K562 (cell line): ENCODE measurements at regions not wholly inside any gene's neighbourhood (a gene's known extent, or its start where the extent isn't known, plus 50 kb on each side); places are given as distances from the start of the nearest gene placed in this dataset.

Experiments
- ATAC-seq: fragments of 200-7000 bp; cut with Tn5 transposase; 3 replicates; pipeline ENCODE4 v1.9.1; 2020; ENCODE audit warnings: moderate library complexity
- BruUV-seq: library from RNA; stranded (reverse); fragments of 400-500 nt; replicated peaks from 2 replicates; lab custom pipeline; 2021; lab: Mats Ljungman, UMichigan
- CTCF ChIA-PET: fragments of 300-600 bp; formaldehyde crosslinking; extraction: SDS; loops from one replicate; lab custom pipeline; 2021; ENCODE audit warnings: low intra/inter-chr PET ratio; lab: Yijun Ruan, JAX
- POLR2A ChIA-PET: fragments of 300-600, 350-650 bp; sonication (Branson Sonifier 250); formaldehyde crosslinking; extraction: SDS; loops from one replicate; lab custom pipeline; 2021; ENCODE audit warnings: antibody characterized with exemption, inconsistent platforms; lab: Yijun Ruan, JAX
- DNase-seq, 4 experiments: peaks; one replicate each; pipeline versions ENCODE4 v3.0.0 to v3.0.0-alpha.2; 2011 to 2018; ENCODE audit warnings: low spot score in 3 of 4, mixed read lengths in 3 of 4; ENCODE audit errors: extremely low read depth in 1 of 4
- FAIRE-seq: peaks from 2 replicates; lab custom pipeline; 2011; peaks lifted over from hg19 to GRCh38; lab: Jason Lieb, UNC
- H2AFZ ChIP-seq: 2 replicates; pipeline ENCODE4 v1.6.0; 2011; ENCODE audit warnings: low read depth, low read length, control low read depth, inconsistent platforms
- H3K27ac ChIP-seq: fragments of 200-600 bp; 3 replicates; pipeline ENCODE4 v1.8.0; 2011; ENCODE audit warnings: low read depth, mild to moderate bottlenecking, control low read depth, inconsistent platforms, low read length, moderate library complexity, mixed read lengths; ENCODE audit errors: extremely low read depth
- H3K27me3 ChIP-seq, 2 experiments: fragments of 300-600 bp in 1 of 2; 2 replicates in 1 of 2; 3 replicates in 1 of 2; pipeline versions ENCODE4 v1.6.0 to v1.8.0; 2011; ENCODE audit warnings: inconsistent platforms in 2 of 2, low read length in 2 of 2, mild to moderate bottlenecking in 1 of 2, mixed read lengths in 1 of 2, moderate library complexity in 1 of 2; ENCODE audit not compliant: control insufficient read depth in 2 of 2, insufficient read depth in 2 of 2
- H3K36me3 ChIP-seq: fragments of 300-600 bp; 3 replicates; pipeline ENCODE4 v1.8.0; 2011; ENCODE audit warnings: mild to moderate bottlenecking, low read length, inconsistent platforms; ENCODE audit not compliant: control insufficient read depth, insufficient read depth
- H3K4me1 ChIP-seq, 2 experiments: fragments of 200-600 bp in 1 of 2; replicated peaks in 1 of 2; 2 replicates in 1 of 2; 3 replicates in 1 of 2; pipeline versions ENCODE4 v1.5.1 to v1.8.0; 2011; ENCODE audit warnings: inconsistent platforms in 2 of 2, low read length in 2 of 2, mild to moderate bottlenecking in 1 of 2, mixed read lengths in 1 of 2, moderate library complexity in 1 of 2; ENCODE audit not compliant: control insufficient read depth in 2 of 2, insufficient read depth in 2 of 2
- H3K4me2 ChIP-seq: 2 replicates; pipeline ENCODE4 v1.6.1; 2011; ENCODE audit warnings: low read length, control low read depth, inconsistent platforms, mixed read lengths; ENCODE audit not compliant: insufficient read depth
- H3K4me3 ChIP-seq: fragments of 200-600 bp; sonication (generic), shearing (Covaris generic); 2 replicates; pipeline ENCODE4 v1.5.1; 2016; ENCODE audit warnings: control low read depth, inconsistent platforms
- H3K79me2 ChIP-seq: fragments of 200-600 bp; 3 replicates; pipeline ENCODE4 v1.8.0; 2011; ENCODE audit warnings: low read length, inconsistent platforms; ENCODE audit not compliant: control insufficient read depth, insufficient read depth
- H3K9ac ChIP-seq, 2 experiments: 2 replicates each; pipeline versions ENCODE4 v1.6.0 to v1.6.1; 2011; ENCODE audit warnings: low read depth in 2 of 2, low read length in 2 of 2, control low read depth in 1 of 2, inconsistent platforms in 1 of 2, mild to moderate bottlenecking in 1 of 2, mixed read lengths in 1 of 2; ENCODE audit not compliant: insufficient read depth in 1 of 2
- H3K9me1 ChIP-seq: one replicate; pipeline ENCODE4 v1.6.0; 2011; ENCODE audit warnings: inconsistent platforms, mild to moderate bottlenecking, low read length, moderate library complexity; ENCODE audit not compliant: control insufficient read depth, insufficient read depth
- H3K9me3 ChIP-seq: replicated peaks from 2 replicates; pipeline ENCODE4 v1.5.1; 2011; ENCODE audit warnings: low read depth, low read length, inconsistent platforms; ENCODE audit not compliant: control insufficient read depth, insufficient read depth
- H4K20me1 ChIP-seq: replicated peaks from 2 replicates; pipeline ENCODE4 v1.6.1; 2011; ENCODE audit warnings: low read length, inconsistent platforms, mixed read lengths; ENCODE audit not compliant: control insufficient read depth, insufficient read depth
- ARHGAP35 ChIP-seq: fragments of 450-650 bp; IDR thresholded peaks from 2 replicates; pipeline ENCODE4 v1.6.1; 2018; ENCODE audit not compliant: partially characterized antibody
- C11orf30 ChIP-seq: fragments of 450-650 bp; IDR thresholded peaks from 2 replicates; pipeline ENCODE4 v1.6.1; 2016; ENCODE audit warnings: low read depth, mild to moderate bottlenecking
- HMG20A ChIP-seq: fragments of 450-650 bp; formaldehyde crosslinking; conservative IDR thresholded peaks from 2 replicates; pipeline ENCODE4 v1.4.0; 2020; ENCODE audit warnings: mild to moderate bottlenecking, mixed read lengths
- HMG20B ChIP-seq: fragments of 250-450 bp; sonication (Bioruptor Pico); IDR thresholded peaks from 2 replicates; pipeline ENCODE4 v1.5.0; 2021; ENCODE audit warnings: mild to moderate bottlenecking
- MAFK ChIP-seq: IDR thresholded peaks from 2 replicates; pipeline ENCODE4 v1.6.1; 2011; ENCODE audit warnings: low read length, improper control_type of control experiment
- MCM3 ChIP-seq: fragments of 450-650 bp; IDR thresholded peaks from 2 replicates; pipeline ENCODE4 v1.6.1; 2016
- STAG1 ChIP-seq: sonication (generic); formaldehyde crosslinking; IDR thresholded peaks from 2 replicates; pipeline ENCODE4 v1.5.0; 2020; ENCODE audit warnings: missing genetic modification reagents, borderline replicate concordance
- TAF7 ChIP-seq: fragments of 450-650 bp; IDR thresholded peaks from 2 replicates; pipeline ENCODE4 v1.6.1; 2016; ENCODE audit warnings: missing genetic modification characterization, missing compliant biosample characterization
- ZNF316 ChIP-seq: fragments of 450-650 bp; IDR thresholded peaks from 2 replicates; pipeline ENCODE4 v1.6.1; 2016
- WGBS: fragments of 100-300 bp; shearing (Covaris generic); methylation state at CpG from one replicate; pipeline ENCODE4 v1.1.6; 2016; ENCODE audit warnings: low coverage, mixed read lengths; ENCODE audit not compliant: insufficient coverage; ENCODE audit errors: missing lambda C conversion rate; 5-methylcytosine and 5-hydroxymethylcytosine counted together
- in situ Hi-C: fragments of 300-500 bp; cut with MboI; formaldehyde crosslinking; loops from 4 replicates; pipeline ENCODE4 v1.15.0; 2018; ENCODE audit warnings: inconsistent platforms, mixed read lengths
- intact Hi-C: fragments of 100-400 bp; cut with micrococcal nuclease; formaldehyde crosslinking; loops from 2 replicates; pipeline ENCODE4 v1.14.2; 2022

DNA sequence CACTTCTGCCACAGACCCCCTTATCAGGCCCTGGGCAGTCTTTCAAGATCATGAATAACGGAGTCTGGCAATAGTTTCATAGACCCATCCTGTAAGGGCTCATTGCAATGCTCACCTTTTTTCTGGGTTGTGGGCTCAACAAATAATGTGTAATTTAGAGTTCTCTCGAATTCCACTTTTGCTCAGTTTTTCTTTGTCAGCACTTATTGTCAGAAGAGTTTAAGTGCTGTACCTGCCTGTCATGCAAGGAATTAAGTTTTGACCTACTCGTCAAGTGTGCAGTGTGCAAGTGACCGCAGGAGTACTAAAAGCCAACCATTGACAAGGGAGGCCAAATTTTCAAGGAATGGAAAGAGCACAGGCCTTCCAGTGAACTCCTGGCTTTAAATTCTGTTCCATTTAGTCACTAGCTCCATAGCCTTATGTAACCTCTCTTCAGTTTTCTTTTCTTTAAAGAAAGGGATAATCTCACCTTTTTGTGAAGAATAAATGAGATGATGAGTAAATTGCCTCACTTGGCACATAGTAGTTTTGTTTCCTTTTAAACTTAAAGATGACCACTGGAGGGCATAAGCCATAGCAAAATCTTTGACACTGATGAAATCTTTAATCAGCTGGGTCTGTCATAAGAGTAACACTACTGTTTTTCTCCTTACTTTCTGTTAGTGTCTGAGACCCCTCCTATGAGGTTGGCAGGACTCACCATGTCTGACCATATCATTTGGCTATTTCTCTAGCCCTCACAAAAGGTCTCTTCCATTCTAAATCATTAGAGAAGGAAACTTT is 313.3 kb downstream of the TYW1 start:
- no peak for DNase-seq
- H3K4me3 ChIP-seq: no peak overlapping the region
- H3K27me3 ChIP-seq: no peaks in the 10 kb centered on the region
- intact Hi-C loops (no loop called here), in situ Hi-C loops (no loop called here)
- 96% methylated on average over 4 of the region's 4 CpGs for WGBS
- H3K9me1 ChIP-seq: no peaks in the 10 kb centered on the region
- H3K79me2 ChIP-seq: peaks cover 14% of the 10 kb centered on the region
- TF ChIP-seq C11orf30 (peak; percentile 39; the same call in 1 of the 2 replicates), ARHGAP35 (no peak), MCM3 (no peak), ZNF316 (peak; percentile 59), MAFK (peak; percentile 23; the same call in 1 of the 2 replicates), HMG20A (no peak), TAF7 (no peak), HMG20B (CRISPR knock-in tag) (no peak), STAG1 (CRISPR knock-in tag) (no peak)
- ChIA-PET POLR2A (interaction anchor here (0.6 kb wide), 1 partner anchor 282 kb away, joined by 3 read pairs; no protein-coding TSS in a partner anchor), CTCF (no interaction called here)
- no peak overlapping the region for H2AFZ ChIP-seq
- peaks cover 97% of the 10 kb centered on the region for H3K36me3 ChIP-seq
- no peaks in the 10 kb centered on the region for H3K9me3 ChIP-seq
- no peak overlapping the region for H3K9ac ChIP-seq
- no peak for FAIRE-seq
- ATAC-seq: no peak; the same call in 2 of the 3 replicates
- no peaks in the 10 kb centered on the region for H3K4me1 ChIP-seq
- no peak overlapping the region for H3K27ac ChIP-seq
- BruUV-seq: no TSS peak
- no peak overlapping the region for H3K4me2 ChIP-seq
- no peaks in the 10 kb centered on the region for H4K20me1 ChIP-seq
